Activated CD4-positive, alpha-beta memory T cell treated with anti-CD3 and anti-CD28 coated beads, Interleukin-2, amount 10 ng/mL, durations not matched to agents 7 days and 5 days (primary cell): ENCODE measurements at regions not wholly inside any gene's neighbourhood (a gene's known extent, or its start where the extent isn't known, plus 50 kb on each side); places are given as distances from the start of the nearest gene placed in this dataset.

Experiments
- CTCF ChIA-PET: fragments of 350-600 bp; sonication (Branson Sonifier 250); formaldehyde crosslinking; loops from one replicate; lab custom pipeline; 2021; ENCODE audit warnings: antibody characterized with exemption, inconsistent platforms; lab: Charles Lee
- POLR2A ChIA-PET: fragments of 350-600 bp; sonication (Branson Sonifier 250); formaldehyde crosslinking; loops from one replicate; lab custom pipeline; 2021; ENCODE audit warnings: antibody characterized with exemption; lab: Charles Lee
- DNase-seq: peaks from one replicate; pipeline ENCODE4 v3.0.0-alpha.2; 2020
- H3K27ac Mint-ChIP-seq: one replicate; pipeline ENCODE4 v1.8.0; 2021; ENCODE audit warnings: mild to moderate bottlenecking, mixed read lengths
- H3K27me3 Mint-ChIP-seq: one replicate; pipeline ENCODE4 v1.8.0; 2021; ENCODE audit warnings: mixed read lengths
- H3K36me3 Mint-ChIP-seq: one replicate; pipeline ENCODE4 v1.8.0; 2021; ENCODE audit warnings: low read depth, mixed read lengths
- H3K4me1 Mint-ChIP-seq: one replicate; pipeline ENCODE4 v1.8.0; 2021; ENCODE audit warnings: mixed read lengths
- H3K4me3 Mint-ChIP-seq: one replicate; pipeline ENCODE4 v1.8.0; 2021; ENCODE audit warnings: mild to moderate bottlenecking, mixed read lengths
- H3K9me3 Mint-ChIP-seq: one replicate; pipeline ENCODE4 v1.8.0; 2021; ENCODE audit warnings: mixed read lengths

GRCh38 chr5:125262782-125263181 is 516.3 kb upstream of the ZNF608 start:
- H3K27me3 Mint-ChIP-seq = no peaks in the 10 kb centered on the region
- no peak overlapping the region for H3K4me3 Mint-ChIP-seq
- ChIA-PET CTCF (no interaction called here), POLR2A (no interaction called here)
- H3K36me3 Mint-ChIP-seq = no peaks in the 10 kb centered on the region
- H3K4me1 Mint-ChIP-seq = no peaks in the 10 kb centered on the region
- peaks cover 16% of the 10 kb centered on the region for H3K9me3 Mint-ChIP-seq
- no peak for DNase-seq
- H3K27ac Mint-ChIP-seq = no peak overlapping the region

- no peak for DNase-seq
- no peaks in the 10 kb centered on the region for H3K4me1 Mint-ChIP-seq
- H3K36me3 Mint-ChIP-seq = no peaks in the 10 kb centered on the region
- H3K27me3 Mint-ChIP-seq = no peaks in the 10 kb centered on the region
- H3K9me3 Mint-ChIP-seq = peaks cover 15% of the 10 kb centered on the region
- no peak overlapping the region for H3K4me3 Mint-ChIP-seq
- no peak overlapping the region for H3K27ac Mint-ChIP-seq
- ChIA-PET POLR2A (no interaction called here), CTCF (no interaction called here)
Measured at GRCh38 chr5:125263356-125263755, 516.9 kb upstream of the ZNF608 start.

GRCh38 chr5:125266106-125266505 is 519.7 kb upstream of the ZNF608 start:
- ChIA-PET POLR2A (no interaction called here), CTCF (no interaction called here)
- H3K9me3 Mint-ChIP-seq = peaks cover 12% of the 10 kb centered on the region

GRCh38 chr5:125267636-125268248 is 521.3 kb upstream of the ZNF608 start:
- Mint-ChIP-seq H3K4me3 (no peak overlapping the region), H3K36me3 (no peaks in the 10 kb centered on the region), H3K27me3 (no peaks in the 10 kb centered on the region), H3K9me3 (peaks cover 12% of the 10 kb centered on the region), H3K27ac (no peak overlapping the region), H3K4me1 (no peaks in the 10 kb centered on the region)
- CTCF ChIA-PET = no interaction called here
- DNase-seq = no peak
- POLR2A ChIA-PET = no interaction called here

More at GRCh38 chr5:125266106-125266505, 519.7 kb upstream of the ZNF608 start:
- H3K4me1 Mint-ChIP-seq = no peaks in the 10 kb centered on the region
- no peaks in the 10 kb centered on the region for H3K36me3 Mint-ChIP-seq
- H3K4me3 Mint-ChIP-seq = no peak overlapping the region
- H3K27me3 Mint-ChIP-seq = no peaks in the 10 kb centered on the region
- no peak for DNase-seq
- no peak overlapping the region for H3K27ac Mint-ChIP-seq

- Mint-ChIP-seq H3K9me3 (peaks cover 8% of the 10 kb centered on the region), H3K27ac (no peak overlapping the region), H3K27me3 (no peaks in the 10 kb centered on the region), H3K4me3 (no peak overlapping the region), H3K36me3 (no peaks in the 10 kb centered on the region), H3K4me1 (no peaks in the 10 kb centered on the region)
- no peak for DNase-seq
- ChIA-PET CTCF (no interaction called here), POLR2A (no interaction called here)
Measured at GRCh38 chr5:125269926-125270325, 523.5 kb upstream of the ZNF608 start.

GRCh38 chr5:125272357-125272756 is 525.9 kb upstream of the ZNF608 start:
- H3K4me3 Mint-ChIP-seq = no peak overlapping the region
- POLR2A ChIA-PET = no interaction called here
- no peaks in the 10 kb centered on the region for H3K4me1 Mint-ChIP-seq
- DNase-seq = no peak
- peaks cover under 1% of the 10 kb centered on the region for H3K9me3 Mint-ChIP-seq
- no peaks in the 10 kb centered on the region for H3K27me3 Mint-ChIP-seq
- no peaks in the 10 kb centered on the region for H3K36me3 Mint-ChIP-seq
- CTCF ChIA-PET = no interaction called here
- no peak overlapping the region for H3K27ac Mint-ChIP-seq

GRCh38 chr5:125274211-125274610 is 527.8 kb upstream of the ZNF608 start:
- ChIA-PET POLR2A (no interaction called here), CTCF (no interaction called here)
- no peak for DNase-seq
- Mint-ChIP-seq H3K4me3 (no peak overlapping the region), H3K9me3 (no peaks in the 10 kb centered on the region), H3K4me1 (no peaks in the 10 kb centered on the region), H3K27me3 (no peaks in the 10 kb centered on the region), H3K36me3 (no peaks in the 10 kb centered on the region), H3K27ac (no peak overlapping the region)

GRCh38 chr5:125274938-125275724 is 528.7 kb upstream of the ZNF608 start:
- H3K4me1 Mint-ChIP-seq = no peaks in the 10 kb centered on the region
- no peaks in the 10 kb centered on the region for H3K27me3 Mint-ChIP-seq
- no peak overlapping the region for H3K4me3 Mint-ChIP-seq
- H3K9me3 Mint-ChIP-seq = no peaks in the 10 kb centered on the region
- no peak overlapping the region for H3K27ac Mint-ChIP-seq
- CTCF ChIA-PET = no interaction called here
- POLR2A ChIA-PET = no interaction called here
- no peak for DNase-seq
- no peaks in the 10 kb centered on the region for H3K36me3 Mint-ChIP-seq

- POLR2A ChIA-PET = no interaction called here
- no peak overlapping the region for H3K4me3 Mint-ChIP-seq
- H3K9me3 Mint-ChIP-seq = no peaks in the 10 kb centered on the region
- no peak for DNase-seq
- no peaks in the 10 kb centered on the region for H3K36me3 Mint-ChIP-seq
- no peaks in the 10 kb centered on the region for H3K4me1 Mint-ChIP-seq
- H3K27me3 Mint-ChIP-seq = no peaks in the 10 kb centered on the region
- H3K27ac Mint-ChIP-seq = no peak overlapping the region
- CTCF ChIA-PET = no interaction called here
Measured at GRCh38 chr5:125275725-125276090, 529.3 kb upstream of the ZNF608 start.

- no peak overlapping the region for H3K4me3 Mint-ChIP-seq
- H3K9me3 Mint-ChIP-seq = no peaks in the 10 kb centered on the region
- CTCF ChIA-PET = no interaction called here
- no peaks in the 10 kb centered on the region for H3K4me1 Mint-ChIP-seq
- no peak for DNase-seq
- no peaks in the 10 kb centered on the region for H3K27me3 Mint-ChIP-seq
- POLR2A ChIA-PET = no interaction called here
- no peaks in the 10 kb centered on the region for H3K36me3 Mint-ChIP-seq
- H3K27ac Mint-ChIP-seq = no peak overlapping the region
Measured at GRCh38 chr5:125276096-125276495, 529.7 kb upstream of the ZNF608 start.

GRCh38 chr5:125277494-125278154 is 531.2 kb upstream of the ZNF608 start:
- Mint-ChIP-seq H3K27me3 (no peaks in the 10 kb centered on the region), H3K36me3 (no peaks in the 10 kb centered on the region), H3K4me1 (no peaks in the 10 kb centered on the region), H3K4me3 (no peak overlapping the region), H3K27ac (no peak overlapping the region), H3K9me3 (no peaks in the 10 kb centered on the region)
- no peak for DNase-seq
- ChIA-PET CTCF (no interaction called here), POLR2A (no interaction called here)

GRCh38 chr5:125278711-125279110 is 532.3 kb upstream of the ZNF608 start:
- POLR2A ChIA-PET = no interaction called here
- CTCF ChIA-PET = no interaction called here
- no peaks in the 10 kb centered on the region for H3K36me3 Mint-ChIP-seq
- H3K27me3 Mint-ChIP-seq = no peaks in the 10 kb centered on the region
- no peaks in the 10 kb centered on the region for H3K9me3 Mint-ChIP-seq
- no peaks in the 10 kb centered on the region for H3K4me1 Mint-ChIP-seq
- no peak overlapping the region for H3K4me3 Mint-ChIP-seq
- no peak for DNase-seq
- no peak overlapping the region for H3K27ac Mint-ChIP-seq

- H3K36me3 Mint-ChIP-seq = no peaks in the 10 kb centered on the region
- H3K9me3 Mint-ChIP-seq = no peaks in the 10 kb centered on the region
- no peak overlapping the region for H3K4me3 Mint-ChIP-seq
- H3K27me3 Mint-ChIP-seq = no peaks in the 10 kb centered on the region
- POLR2A ChIA-PET = no interaction called here
- H3K27ac Mint-ChIP-seq = no peak overlapping the region
- CTCF ChIA-PET = no interaction called here
- H3K4me1 Mint-ChIP-seq = no peaks in the 10 kb centered on the region
- no peak for DNase-seq
Measured at GRCh38 chr5:125281667-125282066, 535.2 kb upstream of the ZNF608 start.
